A172 (cell line): ENCODE measurements at regions not wholly inside any gene's neighbourhood (a gene's known extent, or its start where the extent isn't known, plus 50 kb on each side); places are given as distances from the start of the nearest gene placed in this dataset.
"Not testable (repeated sequence)": the region's sequence is repeated elsewhere in the genome, so short reads cannot be mapped to it uniquely, and the experiment has no call there.

Experiments
- DNase-seq: peaks from one replicate; pipeline ENCODE4 v3.0.0-alpha.2; 2015; ENCODE audit warnings: low spot score

GRCh38 chr1:149635290-149635899, 51.7 kb downstream of the PPIAL4C start:
- not testable (repeated sequence) for DNase-seq

GRCh38 chr1:149636286-149637122, 52.9 kb downstream of the PPIAL4C start:
- peak; percentile 95 for DNase-seq

- DNase-seq, result not testable (repeated sequence)
Measured at GRCh38 chr1:149638481-149638880, 54.8 kb downstream of the PPIAL4C start.

- DNase-seq, result not testable (repeated sequence)
Measured at GRCh38 chr1:149638901-149639658, 55.4 kb downstream of the PPIAL4C start.

- DNase-seq, result not testable (repeated sequence)
Measured at GRCh38 chr1:149641179-149641578, 57.5 kb downstream of the PPIAL4C start.

GRCh38 chr1:149644818-149645217, 61.2 kb downstream of the PPIAL4C start:
- not testable (repeated sequence) for DNase-seq

GRCh38 chr1:149646360-149647017, 62.8 kb downstream of the PPIAL4C start:
- not testable (repeated sequence) for DNase-seq

- not testable (repeated sequence) for DNase-seq
Measured at GRCh38 chr1:149647018-149647373, 63.3 kb downstream of the PPIAL4C start.

GRCh38 chr1:149657750-149658149, 74.1 kb downstream of the PPIAL4C start:
- DNase-seq, result not testable (repeated sequence)

- not testable (repeated sequence) for DNase-seq
Measured at GRCh38 chr1:149658175-149658574, 74.5 kb downstream of the PPIAL4C start.

GRCh38 chr1:149664624-149665023, 81.0 kb downstream of the PPIAL4C start:
- DNase-seq, result not testable (repeated sequence)

GRCh38 chr1:149665033-149665432, 81.4 kb downstream of the PPIAL4C start:
- not testable (repeated sequence) for DNase-seq

GRCh38 chr1:149665528-149665927, 81.9 kb downstream of the PPIAL4C start:
- not testable (repeated sequence) for DNase-seq

GRCh38 chr1:149673231-149673909, 89.7 kb downstream of the PPIAL4C start:
- DNase-seq, result not testable (repeated sequence)

- DNase-seq, result not testable (repeated sequence)
Measured at GRCh38 chr1:149674921-149675320, 91.3 kb downstream of the PPIAL4C start.

GRCh38 chr1:149677359-149677758, 93.7 kb downstream of the PPIAL4C start:
- DNase-seq, result not testable (repeated sequence)

- not testable (repeated sequence) for DNase-seq
Measured at GRCh38 chr1:149686593-149687238, 95.8 kb upstream of the FCGR1A start.

- not testable (repeated sequence) for DNase-seq
Measured at GRCh38 chr1:149691399-149691798, 91.1 kb upstream of the FCGR1A start.

GRCh38 chr1:149692804-149693539, 89.5 kb upstream of the FCGR1A start:
- DNase-seq, result not testable (repeated sequence)

GRCh38 chr1:149695066-149695465, 87.4 kb upstream of the FCGR1A start:
- DNase-seq, result not testable (repeated sequence)
